ENCODE measurements at regions not wholly inside any gene's neighbourhood (a gene's known extent, or its start where the extent isn't known, plus 50 kb on each side); places are given as distances from the start of the nearest gene placed in this dataset.

GRCh38 chr22:47251911-47252310 is 489.5 kb downstream of the TBC1D22A start:
- DNase-seq: no peak

GRCh38 chr22:47250995-47251765 is 488.7 kb downstream of the TBC1D22A start:
- no peak for DNase-seq

GRCh38 chr22:47249370-47249928 is 487.0 kb downstream of the TBC1D22A start:
- DNase-seq: no peak

GRCh38 chr22:47248925-47249324 is 486.5 kb downstream of the TBC1D22A start:
- DNase-seq: no peak

- no peak for DNase-seq
Observed at GRCh38 chr22:47247579-47248240, 485.3 kb downstream of the TBC1D22A start.

- DNase-seq: no peak
Observed at GRCh38 chr22:47245786-47246185, 483.3 kb downstream of the TBC1D22A start.

- no peak for DNase-seq
Observed at GRCh38 chr22:47245286-47245685, 482.8 kb downstream of the TBC1D22A start.

GRCh38 chr22:47240116-47240515 is 477.7 kb downstream of the TBC1D22A start:
- no peak for DNase-seq

GRCh38 chr22:47239474-47239860 is 477.0 kb downstream of the TBC1D22A start:
- no peak for DNase-seq

GRCh38 chr22:47238690-47239473 is 476.4 kb downstream of the TBC1D22A start:
- DNase-seq: no peak

- DNase-seq: no peak
Observed at GRCh38 chr22:47237890-47238480, 475.5 kb downstream of the TBC1D22A start.

GRCh38 chr22:47236718-47237117 is 474.3 kb downstream of the TBC1D22A start:
- no peak for DNase-seq

- DNase-seq: no peak
Observed at GRCh38 chr22:47236161-47236560, 473.7 kb downstream of the TBC1D22A start.

GRCh38 chr22:47233316-47234243 is 471.1 kb downstream of the TBC1D22A start:
- DNase-seq: no peak

- DNase-seq: no peak
Observed at GRCh38 chr22:47232753-47233152, 470.3 kb downstream of the TBC1D22A start.

- no peak for DNase-seq
Observed at GRCh38 chr22:47232197-47232596, 469.7 kb downstream of the TBC1D22A start.

- no peak for DNase-seq
Observed at GRCh38 chr22:47231759-47232158, 469.3 kb downstream of the TBC1D22A start.

- DNase-seq: no peak
Observed at GRCh38 chr22:47230741-47231140, 468.3 kb downstream of the TBC1D22A start.

- no peak for DNase-seq
Observed at GRCh38 chr22:47230251-47230650, 467.8 kb downstream of the TBC1D22A start.

GRCh38 chr22:47228767-47229166 is 466.3 kb downstream of the TBC1D22A start:
- no peak for DNase-seq

GRCh38 chr22:47225931-47226633 is 463.6 kb downstream of the TBC1D22A start:
- DNase-seq: no peak
